Activated naive CD4-positive, alpha-beta T cell treated with anti-CD3 and anti-CD28 coated beads for 36 hours (primary cell): ENCODE measurements at regions not wholly inside any gene's neighbourhood (a gene's known extent, or its start where the extent isn't known, plus 50 kb on each side); places are given as distances from the start of the nearest gene placed in this dataset.

Source experiments
- CTCF ChIA-PET: fragments of 350-600 bp; sonication (Branson Sonifier 250); formaldehyde crosslinking; loops from one replicate; lab custom pipeline; 2021; ENCODE audit warnings: antibody characterized with exemption; lab: Charles Lee
- DNase-seq: peaks from one replicate; pipeline ENCODE4 v3.0.0-alpha.2; 2020
- H3K27ac Mint-ChIP-seq: one replicate; pipeline ENCODE4 v1.8.0; 2021; ENCODE audit warnings: mild to moderate bottlenecking, mixed read lengths
- H3K27me3 Mint-ChIP-seq: one replicate; pipeline ENCODE4 v1.8.0; 2021; ENCODE audit warnings: low read depth, mixed read lengths
- H3K36me3 Mint-ChIP-seq: one replicate; pipeline ENCODE4 v1.8.0; 2021; ENCODE audit warnings: low read depth, mixed read lengths
- H3K4me1 Mint-ChIP-seq: one replicate; pipeline ENCODE4 v1.8.0; 2021; ENCODE audit warnings: low read depth, mixed read lengths
- H3K4me3 Mint-ChIP-seq: one replicate; pipeline ENCODE4 v1.8.0; 2021; ENCODE audit warnings: mild to moderate bottlenecking, moderate library complexity, mixed read lengths
- H3K9me3 Mint-ChIP-seq: one replicate; pipeline ENCODE4 v1.8.0; 2021; ENCODE audit warnings: mixed read lengths
- intact Hi-C: fragments of 100-400 bp; cut with micrococcal nuclease; formaldehyde crosslinking; loops from one replicate; pipeline ENCODE4 v1.15.1; 2023

- no peaks in the 10 kb centered on the region for H3K36me3 Mint-ChIP-seq
Measured at GRCh38 chr2:239466061-239466754, 65.4 kb upstream of the HDAC4 start.

GRCh38 chr2:239465017-239466001, 64.5 kb upstream of the HDAC4 start:
- no peaks in the 10 kb centered on the region for H3K27me3 Mint-ChIP-seq
- CTCF ChIA-PET: interaction anchor here (0.5 kb wide), 1 partner anchor 256 kb away, joined by 4 read pairs; no protein-coding TSS in a partner anchor
- intact Hi-C loops: no loop called here
- no peaks in the 10 kb centered on the region for H3K4me1 Mint-ChIP-seq
- H3K36me3 Mint-ChIP-seq: no peaks in the 10 kb centered on the region
- DNase-seq: no peak
- no peak overlapping the region for H3K4me3 Mint-ChIP-seq
- no peaks in the 10 kb centered on the region for H3K9me3 Mint-ChIP-seq
- H3K27ac Mint-ChIP-seq: no peak overlapping the region

More at GRCh38 chr2:239466061-239466754, 65.4 kb upstream of the HDAC4 start:
- no peaks in the 10 kb centered on the region for H3K4me1 Mint-ChIP-seq
- no peaks in the 10 kb centered on the region for H3K9me3 Mint-ChIP-seq
- no peak overlapping the region for H3K4me3 Mint-ChIP-seq
- CTCF ChIA-PET: no interaction called here
- H3K27me3 Mint-ChIP-seq: no peaks in the 10 kb centered on the region
- no peak for DNase-seq
- H3K27ac Mint-ChIP-seq: no peak overlapping the region
- intact Hi-C loops: no loop called here

GRCh38 chr2:239464166-239465016, 63.6 kb upstream of the HDAC4 start:
- no peak for DNase-seq
- no peaks in the 10 kb centered on the region for H3K9me3 Mint-ChIP-seq
- H3K27me3 Mint-ChIP-seq: peaks cover 4% of the 10 kb centered on the region
- H3K36me3 Mint-ChIP-seq: no peaks in the 10 kb centered on the region
- H3K4me1 Mint-ChIP-seq: no peaks in the 10 kb centered on the region
- CTCF ChIA-PET: no interaction called here
- H3K27ac Mint-ChIP-seq: no peak overlapping the region
- intact Hi-C loops: no loop called here
- no peak overlapping the region for H3K4me3 Mint-ChIP-seq

- H3K4me1 Mint-ChIP-seq: no peaks in the 10 kb centered on the region
Measured at GRCh38 chr2:239463541-239464165, 62.8 kb upstream of the HDAC4 start.

GRCh38 chr2:239462671-239463506, 62.1 kb upstream of the HDAC4 start:
- CTCF ChIA-PET: no interaction called here
- no peak for DNase-seq
- Mint-ChIP-seq H3K4me1 (no peaks in the 10 kb centered on the region), H3K36me3 (no peaks in the 10 kb centered on the region), H3K27me3 (peaks cover 4% of the 10 kb centered on the region), H3K4me3 (no peak overlapping the region), H3K27ac (no peak overlapping the region), H3K9me3 (no peaks in the 10 kb centered on the region)
- intact Hi-C loops: no loop called here

More at GRCh38 chr2:239463541-239464165, 62.8 kb upstream of the HDAC4 start:
- Mint-ChIP-seq H3K36me3 (no peaks in the 10 kb centered on the region), H3K27ac (no peak overlapping the region), H3K4me3 (no peak overlapping the region), H3K27me3 (peaks cover 4% of the 10 kb centered on the region), H3K9me3 (no peaks in the 10 kb centered on the region)
- intact Hi-C loops: no loop called here
- CTCF ChIA-PET: no interaction called here
- no peak for DNase-seq

- DNase-seq: no peak
- Mint-ChIP-seq H3K4me1 (no peaks in the 10 kb centered on the region), H3K4me3 (no peak overlapping the region), H3K9me3 (no peaks in the 10 kb centered on the region), H3K27ac (no peak overlapping the region), H3K36me3 (no peaks in the 10 kb centered on the region), H3K27me3 (peaks cover 4% of the 10 kb centered on the region)
- intact Hi-C loops: no loop called here
- CTCF ChIA-PET: no interaction called here
Measured at GRCh38 chr2:239462191-239462515, 61.3 kb upstream of the HDAC4 start.

GRCh38 chr2:239461291-239462190, 60.7 kb upstream of the HDAC4 start:
- intact Hi-C loops: no loop called here
- CTCF ChIA-PET: no interaction called here
- H3K9me3 Mint-ChIP-seq: no peaks in the 10 kb centered on the region
- H3K36me3 Mint-ChIP-seq: no peaks in the 10 kb centered on the region
- H3K27ac Mint-ChIP-seq: no peak overlapping the region
- no peak for DNase-seq
- H3K4me3 Mint-ChIP-seq: no peak overlapping the region
- H3K27me3 Mint-ChIP-seq: peaks cover 6% of the 10 kb centered on the region
- no peaks in the 10 kb centered on the region for H3K4me1 Mint-ChIP-seq

- CTCF ChIA-PET: no interaction called here
- Mint-ChIP-seq H3K9me3 (no peaks in the 10 kb centered on the region), H3K4me1 (no peaks in the 10 kb centered on the region), H3K27me3 (peaks cover 6% of the 10 kb centered on the region), H3K36me3 (no peaks in the 10 kb centered on the region), H3K4me3 (no peak overlapping the region), H3K27ac (no peak overlapping the region)
- DNase-seq: no peak
- intact Hi-C loops: no loop called here
Measured at GRCh38 chr2:239460780-239461179, 60.0 kb upstream of the HDAC4 start.

- no peaks in the 10 kb centered on the region for H3K36me3 Mint-ChIP-seq
- intact Hi-C loops: no loop called here
- CTCF ChIA-PET: no interaction called here
- peaks cover 8% of the 10 kb centered on the region for H3K27me3 Mint-ChIP-seq
- DNase-seq: no peak
- H3K27ac Mint-ChIP-seq: no peak overlapping the region
- H3K4me1 Mint-ChIP-seq: no peaks in the 10 kb centered on the region
- H3K9me3 Mint-ChIP-seq: no peaks in the 10 kb centered on the region
- no peak overlapping the region for H3K4me3 Mint-ChIP-seq
Measured at GRCh38 chr2:239459606-239460005, 58.8 kb upstream of the HDAC4 start.

GRCh38 chr2:239459056-239459455, 58.2 kb upstream of the HDAC4 start:
- Mint-ChIP-seq H3K9me3 (no peaks in the 10 kb centered on the region), H3K36me3 (no peaks in the 10 kb centered on the region), H3K27ac (no peak overlapping the region), H3K27me3 (peaks cover 8% of the 10 kb centered on the region), H3K4me1 (no peaks in the 10 kb centered on the region), H3K4me3 (no peak overlapping the region)
- CTCF ChIA-PET: no interaction called here
- intact Hi-C loops: no loop called here
- no peak for DNase-seq
